GM12874 (cell line): ENCODE measurements at regions not wholly inside any gene's neighbourhood (a gene's known extent, or its start where the extent isn't known, plus 50 kb on each side); places are given as distances from the start of the nearest gene placed in this dataset.

Experiments used
- CTCF ChIP-seq: IDR thresholded peaks from 2 replicates; pipeline ENCODE4 v1.5.1; 2011; ENCODE audit warnings: low read depth, mild to moderate bottlenecking, control low read depth, low read length, moderate library complexity; ENCODE audit not compliant: insufficient read depth

- TF ChIP-seq CTCF = no peak
Observed at GRCh38 chr1:5727191-5727590, 265.0 kb downstream of the NPHP4 start.

- TF ChIP-seq CTCF = no peak
Observed at GRCh38 chr1:5725855-5726585, 266.2 kb downstream of the NPHP4 start.

- no peak for TF ChIP-seq CTCF
Observed at GRCh38 chr1:5725406-5725805, 266.8 kb downstream of the NPHP4 start.

GRCh38 chr1:5724847-5725246 is 267.4 kb downstream of the NPHP4 start:
- no peak for TF ChIP-seq CTCF

GRCh38 chr1:5722635-5723164 is 269.5 kb downstream of the NPHP4 start:
- TF ChIP-seq CTCF = no peak

GRCh38 chr1:5721634-5722215 is 270.5 kb downstream of the NPHP4 start:
- TF ChIP-seq CTCF = no peak

GRCh38 chr1:5720936-5721335 is 271.3 kb downstream of the NPHP4 start:
- no peak for TF ChIP-seq CTCF
